Kidney (tissue), 13 donors: ENCODE measurements at regions not wholly inside any gene's neighbourhood (a gene's known extent, or its start where the extent isn't known, plus 50 kb on each side); places are given as distances from the start of the nearest gene placed in this dataset.
"Not testable (repeated sequence)": the region's sequence is repeated elsewhere in the genome, so short reads cannot be mapped to it uniquely, and the experiment has no call there.

Experiments used
- DNase-seq, 5 donors: peaks; one replicate each; pipeline ENCODE4 v3.0.0-alpha.2; 2013 to 2020
- FAIRE-seq: peaks from 2 replicates; lab custom pipeline; 2012; peaks lifted over from hg19 to GRCh38; lab: Jason Lieb, UNC
- H3K27ac ChIP-seq, 2 donors: one replicate each; pipeline ENCODE4 v1.7.0; 2013; ENCODE audit warnings: low read depth in 2 of 2, low read length in 2 of 2, inconsistent platforms in 1 of 2
- H3K27me3 ChIP-seq: one replicate; pipeline ENCODE4 v1.7.1; 2013; ENCODE audit warnings: low read length, inconsistent platforms; ENCODE audit not compliant: control insufficient read depth, insufficient read depth
- H3K36me3 ChIP-seq, 3 donors: one replicate each; pipeline versions ENCODE4 v1.7.0 to v1.7.1; 2013; ENCODE audit warnings: low read length in 3 of 3, control low read depth in 1 of 3, inconsistent platforms in 1 of 3; ENCODE audit not compliant: insufficient read depth in 3 of 3, control insufficient read depth in 2 of 3
- H3K4me1 ChIP-seq, 3 donors: one replicate each; pipeline versions ENCODE4 v1.7.0 to v1.7.1; 2013; ENCODE audit warnings: low read length in 3 of 3, inconsistent platforms in 1 of 3, low read depth in 1 of 3; ENCODE audit not compliant: control insufficient read depth in 2 of 3, insufficient read depth in 2 of 3
- H3K4me3 ChIP-seq, 3 donors: one replicate each; pipeline versions ENCODE4 v1.7.0 to v1.8.1; 2013; ENCODE audit warnings: low read length in 3 of 3, control low read depth in 1 of 3, inconsistent platforms in 1 of 3
- H3K9ac ChIP-seq, 3 donors: one replicate each; pipeline versions ENCODE4 v1.7.0 to v1.7.1; 2013; ENCODE audit warnings: low read length in 3 of 3, control low read depth in 1 of 3, inconsistent platforms in 1 of 3
- H3K9me3 ChIP-seq, 3 donors: one replicate each; pipeline versions ENCODE4 v1.7.0 to v1.7.1; 2013; ENCODE audit warnings: low read length in 3 of 3, control low read depth in 1 of 3, inconsistent platforms in 1 of 3; ENCODE audit not compliant: control insufficient read depth in 2 of 3, insufficient read depth in 1 of 3
- intact Hi-C: fragments of 100-400 bp; cut with DNase I; formaldehyde crosslinking; loops from one replicate; pipeline ENCODE4 v1.11.1; 2022
- TF ChIP-seq, protein P1 (sequence below): IDR thresholded peaks from 3 replicates; pipeline ENCODE4 v1.5.1; 2012; ENCODE audit warnings: mild to moderate bottlenecking, moderate library complexity, borderline replicate concordance; ENCODE audit not compliant: insufficient read depth; ENCODE audit errors: extremely low read depth
- donor health status: control.
- donor health status: control.
- donor health status: control.
- donor health status: control.
- donor health status: control.
- donor health status: DM: yes; HTN: yes; CAD: no.
- donor health status: Normal renal cell carcinoma (clear cell type).

DNA sequence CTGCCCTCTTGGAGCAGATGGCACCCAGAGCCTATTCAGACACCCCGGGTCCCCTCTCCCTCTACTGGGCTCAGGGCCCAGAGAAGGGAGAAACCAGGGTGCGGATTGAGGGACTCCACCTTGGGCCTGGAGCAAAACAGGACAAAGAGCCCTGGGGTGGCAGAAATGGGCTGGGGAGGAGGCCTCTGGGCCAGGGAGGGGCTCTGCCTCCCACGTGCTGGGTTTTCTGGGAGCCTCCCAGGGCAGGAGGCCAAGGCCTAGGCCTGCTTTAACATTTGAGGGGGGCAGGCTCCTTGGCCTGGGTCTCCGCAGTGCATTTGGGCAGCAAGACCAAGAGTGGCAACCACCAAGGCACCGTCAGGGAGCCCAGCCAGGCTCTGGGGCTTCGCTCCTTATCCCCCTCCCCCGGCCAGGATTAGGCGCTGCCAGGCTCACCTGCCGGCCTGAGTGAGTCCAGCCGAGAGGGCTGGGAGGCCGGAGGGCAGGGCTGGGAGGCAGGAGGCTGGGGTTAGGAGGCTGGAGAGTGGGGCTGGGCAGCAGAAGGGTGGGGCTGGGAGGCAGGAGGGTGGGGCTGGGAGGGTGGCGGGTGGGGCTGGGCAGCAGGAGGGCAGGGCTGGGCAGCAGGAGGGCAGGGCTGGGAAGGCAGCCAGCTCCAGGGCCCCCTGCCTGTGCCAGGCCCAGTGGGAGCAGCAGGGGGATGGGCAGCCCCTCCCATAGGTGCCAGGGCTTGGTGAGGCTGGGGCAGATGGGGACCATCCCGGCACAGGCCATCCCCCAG lies 101.8 kb upstream of the EIF5 start:
- TF ChIP-seq, protein P1, sequence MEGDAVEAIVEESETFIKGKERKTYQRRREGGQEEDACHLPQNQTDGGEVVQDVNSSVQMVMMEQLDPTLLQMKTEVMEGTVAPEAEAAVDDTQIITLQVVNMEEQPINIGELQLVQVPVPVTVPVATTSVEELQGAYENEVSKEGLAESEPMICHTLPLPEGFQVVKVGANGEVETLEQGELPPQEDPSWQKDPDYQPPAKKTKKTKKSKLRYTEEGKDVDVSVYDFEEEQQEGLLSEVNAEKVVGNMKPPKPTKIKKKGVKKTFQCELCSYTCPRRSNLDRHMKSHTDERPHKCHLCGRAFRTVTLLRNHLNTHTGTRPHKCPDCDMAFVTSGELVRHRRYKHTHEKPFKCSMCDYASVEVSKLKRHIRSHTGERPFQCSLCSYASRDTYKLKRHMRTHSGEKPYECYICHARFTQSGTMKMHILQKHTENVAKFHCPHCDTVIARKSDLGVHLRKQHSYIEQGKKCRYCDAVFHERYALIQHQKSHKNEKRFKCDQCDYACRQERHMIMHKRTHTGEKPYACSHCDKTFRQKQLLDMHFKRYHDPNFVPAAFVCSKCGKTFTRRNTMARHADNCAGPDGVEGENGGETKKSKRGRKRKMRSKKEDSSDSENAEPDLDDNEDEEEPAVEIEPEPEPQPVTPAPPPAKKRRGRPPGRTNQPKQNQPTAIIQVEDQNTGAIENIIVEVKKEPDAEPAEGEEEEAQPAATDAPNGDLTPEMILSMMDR, result no peak
- Histone ChIP-seq H3K4me3 (no peak overlapping the region), H3K36me3 (no peaks in the 10 kb centered on the region), H3K27ac (no peak overlapping the region), H3K9ac (no peak overlapping the region), H3K27me3 (no peaks in the 10 kb centered on the region), H3K9me3 (no peaks in the 10 kb centered on the region), H3K4me1 (no peaks in the 10 kb centered on the region)
- intact Hi-C loops, result no loop called here
- no peak for DNase-seq
- no peak for FAIRE-seq

DNA sequence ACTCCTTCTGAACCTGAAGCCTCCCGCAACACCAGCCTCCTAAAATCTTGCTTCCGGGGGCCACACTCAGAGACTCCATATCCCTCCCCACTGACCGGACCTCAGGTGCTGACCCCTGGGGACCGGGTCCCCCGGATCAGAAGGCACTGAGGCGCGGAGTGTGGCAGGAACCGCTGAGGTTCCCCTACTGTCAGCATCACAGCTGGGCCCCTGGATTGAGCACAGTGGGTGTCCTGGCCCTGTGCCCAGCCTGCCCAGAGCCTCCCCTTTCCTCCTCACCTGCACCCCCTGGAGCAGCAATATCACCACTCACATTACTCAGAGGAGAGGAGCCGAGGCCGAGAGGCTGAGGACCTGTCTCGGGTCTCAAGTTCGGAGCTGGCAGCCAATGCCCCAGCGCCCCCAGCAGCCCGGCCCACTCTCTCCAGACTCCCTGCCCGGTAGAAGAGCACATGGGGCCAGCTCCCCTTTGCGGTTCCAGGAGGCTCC lies 101.2 kb upstream of the EIF5 start:
- Histone ChIP-seq H3K4me1 (no peaks in the 10 kb centered on the region), H3K4me3 (no peak overlapping the region), H3K9ac (no peak overlapping the region), H3K36me3 (no peaks in the 10 kb centered on the region), H3K9me3 (no peaks in the 10 kb centered on the region), H3K27me3 (no peaks in the 10 kb centered on the region), H3K27ac (no peak overlapping the region)
- intact Hi-C loops, result no loop called here
- DNase-seq (no peak), FAIRE-seq (no peak)
- TF ChIP-seq, protein P1, result no peak

DNA sequence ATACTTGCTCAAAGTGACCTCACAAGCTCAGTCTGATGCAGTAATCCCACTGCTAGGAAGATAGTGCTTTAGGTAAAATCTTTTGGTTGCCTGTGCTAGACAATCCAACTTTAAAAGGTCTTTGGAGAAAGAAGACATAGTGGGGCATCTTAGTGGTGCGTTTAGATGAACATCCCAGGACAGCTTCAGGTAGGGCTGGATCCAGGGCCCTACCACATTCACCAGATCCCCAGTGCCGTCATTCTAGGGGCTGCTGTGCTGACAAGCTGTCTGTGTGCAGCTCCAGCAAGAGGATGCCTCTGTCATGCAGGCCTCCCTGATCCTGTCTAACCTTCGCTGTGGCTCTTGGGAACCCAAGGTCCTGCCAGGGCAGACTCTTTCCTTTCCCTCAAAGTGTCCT lies 100.7 kb upstream of the EIF5 start:
- FAIRE-seq, result no peak
- Histone ChIP-seq H3K36me3 (no peaks in the 10 kb centered on the region), H3K4me3 (no peak overlapping the region), H3K27me3 (no peaks in the 10 kb centered on the region), H3K9me3 (peaks cover 0 to 4% (median 0%) of the 10 kb centered on the region in 3 donors), H3K4me1 (no peaks in the 10 kb centered on the region), H3K9ac (no peak overlapping the region), H3K27ac (no peak overlapping the region)
- intact Hi-C loops, result no loop called here
- DNase-seq, result no peak
- TF ChIP-seq, protein P1, result no peak

DNA sequence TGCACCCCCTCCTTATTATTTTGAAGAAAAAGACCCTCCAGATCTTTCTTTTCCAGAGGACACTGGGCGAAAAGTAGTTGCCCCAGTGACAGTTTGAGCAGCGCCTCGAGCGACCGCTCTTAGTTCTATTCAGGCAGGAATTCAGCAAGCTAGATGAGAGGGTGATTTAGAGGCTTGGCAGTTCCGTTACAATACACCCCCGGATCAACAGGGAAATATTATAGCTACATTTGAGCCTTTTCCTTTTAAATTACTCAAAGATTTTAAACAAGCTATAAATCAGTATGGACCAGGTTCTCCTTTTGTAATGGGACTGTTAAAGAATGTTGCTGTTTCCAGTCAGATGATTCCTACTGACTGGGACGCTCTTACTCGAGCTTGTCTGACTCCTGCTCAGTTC lies 99.2 kb upstream of the EIF5 start:
- H3K27ac ChIP-seq, H3K9ac ChIP-seq, H3K9me3 ChIP-seq, H3K27me3 ChIP-seq, H3K36me3 ChIP-seq, H3K4me3 ChIP-seq, FAIRE-seq, H3K4me1 ChIP-seq, intact Hi-C loops: not testable (repeated sequence)
- peak in 2 of 5 donors; percentile 55 to 56 for DNase-seq

DNA sequence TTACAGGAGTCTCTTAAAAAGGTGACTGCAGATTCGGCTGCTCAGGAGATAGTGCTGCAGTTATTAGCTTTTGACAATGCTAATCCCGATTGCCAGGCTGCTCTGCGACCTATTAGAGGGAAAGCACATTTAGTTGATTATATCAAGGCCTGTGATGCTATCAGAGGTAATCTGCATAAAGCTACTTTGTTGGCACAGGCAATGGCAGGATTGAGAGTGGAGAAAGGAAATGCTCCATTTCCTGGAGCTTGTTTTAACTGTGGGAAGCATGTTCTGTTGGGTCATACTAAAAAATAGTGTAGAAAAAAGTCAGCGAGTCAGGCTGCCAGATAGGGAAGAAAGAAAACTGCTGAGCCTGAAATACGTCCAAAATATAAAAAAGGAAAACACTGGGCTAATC lies 98.5 kb upstream of the EIF5 start:
- H3K27ac ChIP-seq, H3K9me3 ChIP-seq, H3K9ac ChIP-seq, H3K36me3 ChIP-seq, H3K4me1 ChIP-seq, H3K4me3 ChIP-seq, H3K27me3 ChIP-seq, intact Hi-C loops, FAIRE-seq: not testable (repeated sequence)
- peak in 2 of 5 donors; percentile 26 to 54 for DNase-seq
